HTR-8/SVneo (cell line): ENCODE measurements at regions not wholly inside any gene's neighbourhood (a gene's known extent, or its start where the extent isn't known, plus 50 kb on each side); places are given as distances from the start of the nearest gene placed in this dataset.
A peak's percentile ranks its signal among the peaks of the same experiment; 100 is the strongest.
"Not testable (repeated sequence)": the region's sequence is repeated elsewhere in the genome, so short reads cannot be mapped to it uniquely, and the experiment has no call there.

Experiments used
- DNase-seq: peaks from one replicate; pipeline ENCODE4 v3.0.0; 2011; ENCODE audit warnings: low spot score, mixed read lengths; ENCODE audit not compliant: insufficient read length
- FAIRE-seq: peaks from 2 replicates; lab custom pipeline; 2011; peaks lifted over from hg19 to GRCh38; lab: Jason Lieb, UNC

- no peak for DNase-seq
- FAIRE-seq: no peak
Observed at GRCh38 chr10:60487543-60487942, 97.9 kb upstream of the ANK3 start.

DNA sequence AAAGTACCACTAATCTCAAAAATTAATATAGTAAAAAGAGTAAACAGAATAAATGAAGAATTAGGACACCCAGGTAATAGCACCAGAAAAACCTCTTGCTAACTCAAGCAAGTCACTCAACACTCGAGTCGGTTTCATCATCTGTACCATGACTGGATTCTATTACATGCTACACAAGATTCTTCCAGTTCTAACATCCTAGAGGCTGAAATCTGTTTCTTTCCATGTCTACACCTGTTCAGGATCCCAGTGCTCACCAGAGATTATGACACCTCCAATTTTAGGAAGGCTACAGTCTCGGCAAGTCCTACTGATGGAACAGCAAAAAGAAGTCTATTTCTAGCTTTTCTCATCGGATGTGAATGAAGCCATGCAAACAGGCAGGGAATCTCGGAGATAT lies 95.3 kb upstream of the ANK3 start:
- FAIRE-seq (no peak), DNase-seq (no peak)

DNA sequence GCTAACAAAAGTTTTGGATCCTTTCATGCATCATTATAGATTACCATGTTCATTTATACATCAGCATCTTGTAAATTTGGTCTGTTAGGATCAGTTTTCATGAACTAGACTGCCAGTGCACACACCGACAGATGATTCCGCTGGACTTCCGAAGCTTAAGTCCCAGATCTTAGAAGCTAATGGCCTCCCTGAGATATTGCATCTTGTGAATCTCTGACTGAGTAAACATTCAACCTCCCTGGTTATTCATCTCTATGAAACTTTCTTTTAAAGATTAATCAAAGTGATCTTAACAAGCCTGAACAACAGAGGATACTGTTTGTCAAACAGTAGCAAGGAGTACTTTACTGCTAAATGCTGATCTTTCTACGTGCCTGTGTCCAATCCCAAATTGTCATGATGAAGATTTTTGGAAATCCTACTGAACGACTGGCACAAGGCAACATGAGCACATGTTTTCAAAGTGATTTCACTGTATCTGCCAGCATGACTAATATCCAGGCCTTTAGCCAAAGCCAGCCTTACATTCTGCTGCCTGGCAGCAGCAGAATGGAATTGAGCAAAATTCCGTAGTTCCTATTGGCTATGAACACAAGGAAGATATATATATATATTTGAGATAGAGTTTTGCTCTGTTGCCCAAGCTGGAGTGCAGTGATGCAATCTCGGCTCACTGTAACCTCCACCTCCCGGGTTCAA lies 91.3 kb upstream of the ANK3 start:
- DNase-seq (peak; percentile 45), FAIRE-seq (peak; percentile 84)

GRCh38 chr10:60479305-60480020 lies 89.8 kb upstream of the ANK3 start:
- FAIRE-seq (no peak), DNase-seq (no peak)

DNA sequence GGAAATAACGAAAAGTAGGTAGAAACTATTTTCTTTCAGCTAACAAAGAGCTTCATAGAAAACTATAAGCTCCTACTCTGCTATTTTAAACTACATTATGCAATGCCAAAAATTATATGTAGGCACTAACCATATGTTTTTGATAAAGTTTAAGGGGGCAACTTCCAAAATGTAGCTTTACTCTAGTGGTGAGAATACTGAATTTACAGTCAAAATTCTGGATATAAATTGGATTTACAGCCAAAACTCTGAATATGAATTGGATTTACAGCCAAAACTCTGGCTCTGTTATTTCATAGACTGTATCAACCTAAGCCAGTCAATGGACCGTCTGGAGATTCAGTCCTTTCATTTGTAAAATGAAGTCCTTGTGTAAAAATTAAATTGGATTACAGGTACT lies 86.8 kb upstream of the ANK3 start:
- no peak for DNase-seq

DNA sequence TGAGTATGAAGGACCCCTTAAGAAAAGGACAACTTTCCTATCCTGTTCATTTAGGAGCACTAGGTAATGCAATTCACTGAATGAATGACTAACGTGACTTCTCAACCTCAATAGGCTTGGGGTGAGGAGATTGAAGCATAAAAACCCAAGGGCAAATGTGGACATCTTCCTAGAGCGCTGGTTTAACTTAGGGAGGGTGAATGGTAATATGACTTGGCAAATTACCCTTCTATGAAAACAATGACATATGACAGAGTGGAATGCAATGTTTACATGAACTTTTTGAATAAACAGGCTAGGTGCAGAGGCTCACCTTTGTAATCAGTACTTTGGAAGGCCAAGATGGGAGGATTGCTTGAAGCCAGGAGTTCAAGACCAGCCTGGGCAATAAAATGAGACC lies 83.9 kb upstream of the ANK3 start:
- FAIRE-seq (no peak), DNase-seq (no peak)

More for the DNA sequence above, 86.8 kb upstream of the ANK3 start:
- FAIRE-seq: no peak

DNA sequence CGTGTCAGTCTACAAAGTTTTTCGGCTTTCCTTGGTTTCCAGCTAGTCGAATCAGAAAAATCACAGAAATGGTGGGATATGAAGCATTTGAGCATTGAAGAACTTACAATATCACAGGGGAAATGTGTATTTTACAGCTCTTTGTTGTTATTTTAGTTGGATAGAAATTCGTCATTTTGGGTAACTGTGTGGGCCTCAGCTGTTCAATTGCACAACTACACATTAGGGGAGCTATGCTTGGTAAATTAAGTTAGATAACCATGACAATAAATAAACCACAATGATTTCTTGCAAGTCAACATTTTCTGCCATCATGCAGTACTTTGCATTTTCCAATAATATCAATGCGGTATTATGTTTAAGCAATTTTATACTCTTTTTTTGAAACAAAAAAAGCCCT lies 80.4 kb upstream of the ANK3 start:
- no peak for DNase-seq
- no peak for FAIRE-seq

DNA sequence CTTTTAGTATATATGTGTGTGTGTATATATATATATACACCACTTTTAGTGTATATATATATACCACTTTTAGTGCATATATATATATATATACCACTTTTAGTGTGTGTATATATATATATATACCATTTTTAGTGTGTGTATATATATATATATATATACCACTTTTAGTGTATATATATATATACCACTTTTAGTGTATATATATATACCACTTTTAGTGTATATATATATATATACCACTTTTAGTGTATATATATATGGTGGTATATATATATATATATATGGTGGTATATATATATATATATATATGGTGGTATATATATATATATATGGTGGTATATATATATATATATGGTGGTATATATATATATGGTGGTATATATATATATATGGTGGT lies 79.5 kb upstream of the ANK3 start:
- not testable (repeated sequence) for FAIRE-seq, DNase-seq

GRCh38 chr10:60467202-60467546 lies 77.5 kb upstream of the ANK3 start:
- FAIRE-seq: no peak
- no peak for DNase-seq

DNA sequence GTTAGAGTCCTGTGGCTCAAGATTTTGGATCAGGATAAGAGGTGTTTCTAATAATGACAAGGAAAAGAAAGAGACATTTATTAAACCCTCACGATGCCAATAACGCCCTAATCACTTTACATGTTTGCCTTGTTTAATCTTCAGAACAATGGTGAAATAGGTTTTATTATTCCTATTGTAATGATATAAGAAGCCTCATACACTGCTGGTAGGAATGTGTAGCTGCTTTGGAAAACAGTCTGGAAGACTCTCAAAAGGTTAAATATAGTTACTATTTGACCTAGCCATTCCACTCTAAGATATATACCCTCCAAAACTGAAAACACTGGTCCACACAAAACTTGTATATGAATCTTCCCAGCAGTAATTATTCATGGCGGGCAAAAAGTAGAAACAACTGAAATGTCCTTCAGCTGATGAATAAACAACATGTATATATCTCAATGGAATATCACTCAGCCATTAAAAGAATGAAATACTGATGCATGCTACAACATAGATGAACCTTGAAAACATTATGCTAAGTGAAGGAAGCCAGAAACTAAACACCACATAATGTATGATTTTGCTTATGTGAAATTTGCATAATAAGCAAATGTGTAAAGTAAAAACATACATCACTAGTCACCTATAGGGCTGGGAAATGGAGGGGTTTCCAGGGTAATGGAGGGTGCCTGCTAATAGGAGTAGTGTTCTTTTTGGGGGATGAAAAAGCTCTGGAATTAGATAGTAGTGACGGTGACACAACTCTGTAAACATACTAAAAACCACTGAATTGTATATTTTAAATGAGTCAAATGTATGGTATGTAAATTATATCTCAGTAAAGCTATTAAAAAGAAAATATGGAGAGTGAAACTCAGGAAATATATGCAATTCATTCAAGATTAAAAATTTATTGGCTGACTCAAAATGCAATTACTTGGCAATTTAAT lies 76.9 kb upstream of the ANK3 start:
- FAIRE-seq (no peak), DNase-seq (no peak)

GRCh38 chr10:60465801-60466200 lies 76.1 kb upstream of the ANK3 start:
- DNase-seq (no peak), FAIRE-seq (no peak)

DNA sequence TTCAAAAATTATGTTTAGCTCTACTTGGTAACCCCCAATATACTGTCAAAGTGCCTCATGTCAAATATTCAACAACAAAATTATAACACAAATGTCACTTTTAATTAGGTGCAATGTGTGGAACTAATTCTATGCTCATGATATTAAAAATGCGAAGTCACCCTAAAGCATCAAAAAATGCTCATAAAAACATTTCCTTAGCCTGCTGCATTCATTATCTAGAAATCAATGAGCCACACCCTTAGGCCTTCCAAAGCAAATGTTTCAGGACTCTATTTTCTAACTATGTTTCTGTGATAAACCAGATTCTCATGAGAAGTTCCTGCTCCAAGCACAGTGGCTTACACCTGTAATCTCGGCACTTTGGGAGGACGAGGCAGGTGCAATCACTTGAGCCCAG lies 75.0 kb upstream of the ANK3 start:
- DNase-seq (no peak), FAIRE-seq (no peak)

DNA sequence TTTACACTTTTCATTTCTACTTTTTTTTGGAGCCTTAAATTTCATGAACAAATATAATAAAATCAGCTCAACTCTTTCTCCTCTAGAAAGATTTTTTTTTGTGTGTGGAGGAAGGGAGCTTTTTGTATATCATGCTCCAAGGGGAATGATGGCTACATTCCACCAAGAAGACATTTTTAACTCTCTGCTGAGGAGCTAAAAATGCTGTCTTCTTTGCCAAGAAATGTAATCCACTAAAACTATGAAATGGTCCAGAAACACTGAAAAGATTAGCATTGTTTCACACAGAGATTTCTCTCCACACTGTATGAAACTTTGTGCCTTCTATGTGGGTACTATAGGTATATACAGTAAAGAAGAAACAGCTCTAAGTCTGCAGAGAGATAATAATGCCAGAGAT lies 74.1 kb upstream of the ANK3 start:
- FAIRE-seq (no peak), DNase-seq (no peak)

DNA sequence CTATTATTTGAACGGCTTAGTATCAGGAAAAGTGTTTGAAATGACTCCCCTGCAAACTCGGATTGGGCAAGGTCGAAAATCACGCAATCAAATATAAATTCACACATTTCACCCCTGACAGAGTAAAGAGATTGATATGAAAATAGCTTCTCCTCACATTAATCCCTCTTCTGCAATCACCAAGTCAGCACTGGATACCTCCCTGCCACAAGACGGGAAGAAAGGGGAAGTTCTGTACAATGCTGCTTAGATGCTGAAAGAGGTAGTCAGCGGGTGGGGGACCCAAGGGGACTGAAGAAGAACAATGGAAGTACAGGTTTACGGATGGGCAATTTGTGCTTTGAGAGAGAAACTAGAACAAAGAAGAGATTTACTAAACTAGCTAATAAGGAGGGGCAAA lies 72.0 kb upstream of the ANK3 start:
- DNase-seq: no peak
- FAIRE-seq: no peak

GRCh38 chr10:60459701-60460457 lies 70.2 kb upstream of the ANK3 start:
- FAIRE-seq (no peak), DNase-seq (no peak)

DNA sequence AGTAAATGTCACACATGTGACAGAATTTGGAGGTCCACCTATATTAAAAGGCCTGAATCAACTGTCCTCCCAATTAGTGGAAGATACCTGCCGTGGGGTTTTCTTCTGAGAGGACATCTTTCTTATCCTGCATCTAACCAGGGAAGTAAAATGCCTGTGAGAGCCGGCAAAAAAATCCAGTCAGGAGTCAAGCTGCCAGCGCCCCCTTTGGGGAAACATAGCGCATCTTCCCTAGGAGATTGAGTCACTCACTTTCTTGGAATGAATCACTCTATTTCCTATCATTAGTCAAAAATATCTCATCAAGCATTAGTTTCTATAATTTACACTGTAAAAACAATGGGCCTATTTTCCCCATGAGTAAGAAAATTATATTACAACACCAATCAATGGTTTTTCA lies 66.4 kb upstream of the ANK3 start:
- FAIRE-seq (no peak), DNase-seq (no peak)

- DNase-seq (no peak), FAIRE-seq (no peak)
Observed at GRCh38 chr10:60454336-60454735, 64.7 kb upstream of the ANK3 start.

DNA sequence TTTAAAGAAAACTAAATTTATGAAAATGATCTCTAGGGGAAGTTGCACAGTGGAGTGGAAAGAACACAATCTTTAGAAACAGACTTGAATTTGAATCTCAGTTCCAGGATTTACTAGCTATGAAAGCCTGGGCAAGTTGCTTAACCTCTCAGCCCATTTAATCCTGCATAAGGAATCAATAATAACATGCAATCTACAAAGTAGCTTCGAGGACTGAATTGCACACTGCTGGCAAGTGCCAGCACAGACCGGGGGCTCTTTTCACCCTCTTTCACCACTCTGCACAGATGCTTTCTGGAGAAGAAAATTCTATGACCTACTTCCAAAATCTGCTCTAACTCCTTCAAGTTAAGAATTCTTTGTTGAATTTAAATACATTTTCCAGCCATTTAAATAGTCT lies 63.4 kb upstream of the ANK3 start:
- FAIRE-seq: no peak

DNA sequence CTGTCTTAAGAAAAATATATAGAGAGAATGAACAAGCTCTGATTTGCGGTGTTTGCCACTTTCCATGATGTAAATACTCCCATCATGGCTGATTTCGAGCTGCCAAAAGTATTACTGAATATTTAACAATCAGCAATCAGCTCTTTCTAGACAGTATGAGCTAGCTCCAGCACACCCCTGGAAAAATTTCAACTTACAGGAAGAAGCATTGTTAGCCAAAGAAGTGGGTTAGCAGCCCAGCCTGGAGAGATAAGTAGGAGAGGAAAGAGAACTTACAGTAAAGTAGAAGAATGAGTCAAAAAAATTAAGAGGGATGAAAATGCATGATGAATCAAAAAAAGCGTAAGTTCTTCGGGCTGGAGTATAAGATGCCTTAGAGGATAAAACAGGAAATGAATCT lies 60.6 kb upstream of the ANK3 start:
- FAIRE-seq (no peak), DNase-seq (no peak)

More for the DNA sequence above, 63.4 kb upstream of the ANK3 start:
- DNase-seq: no peak

DNA sequence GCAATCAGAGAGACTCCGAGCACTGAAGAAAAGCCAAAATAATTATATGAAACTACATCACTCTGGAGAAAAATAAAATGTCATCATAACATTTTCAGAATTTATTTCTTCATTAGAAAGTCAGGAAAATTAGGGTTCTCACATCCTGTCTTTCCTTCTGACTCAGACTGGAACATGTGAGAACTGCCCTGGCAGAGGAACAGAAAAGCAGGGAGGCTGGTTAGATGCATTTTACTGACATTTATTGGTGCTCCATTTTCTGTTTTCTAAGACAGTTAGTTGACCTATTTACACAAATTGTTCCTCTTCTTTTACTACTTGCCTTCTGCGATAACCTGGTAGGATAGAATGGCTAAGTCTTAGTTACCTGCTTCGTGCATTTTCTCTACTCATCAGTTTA lies 58.6 kb upstream of the ANK3 start:
- no peak for FAIRE-seq
- no peak for DNase-seq
